GM12878 (cell line): ENCODE measurements at regions not wholly inside any gene's neighbourhood (a gene's known extent, or its start where the extent isn't known, plus 50 kb on each side); places are given as distances from the start of the nearest gene placed in this dataset.

ENCODE experiments used
- CBX3 ChIP-seq: fragments of 200-600 bp; sonication (generic); IDR thresholded peaks from 2 replicates; pipeline ENCODE4 v1.6.1; 2016; ENCODE audit warnings: low read depth, borderline replicate concordance
- DPF2 ChIP-seq: fragments of 450-650 bp; IDR thresholded peaks from 2 replicates; pipeline ENCODE4 v1.6.1; 2017; ENCODE audit warnings: mild to moderate bottlenecking
- EZH2 ChIP-seq: IDR thresholded peaks from 2 replicates; pipeline ENCODE4 v1.6.1; 2012; ENCODE audit warnings: low read depth, mild to moderate bottlenecking, control low read depth, inconsistent platforms, low read length, borderline replicate concordance; ENCODE audit not compliant: control insufficient read depth
- IKZF1 ChIP-seq: fragments of 450-650 bp; conservative IDR thresholded peaks from 2 replicates; pipeline ENCODE4 v1.6.1; 2017; ENCODE audit warnings: antibody characterized with exemption, mild to moderate bottlenecking
- JUND ChIP-seq: IDR thresholded peaks from 2 replicates; pipeline ENCODE4 v1.6.1; 2012; ENCODE audit warnings: low read depth, mild to moderate bottlenecking, low read length, improper control_type of control experiment, moderate library complexity
- KDM1A ChIP-seq: fragments of 200-600 bp; sonication (generic); IDR thresholded peaks from 2 replicates; pipeline ENCODE4 v1.6.1; 2016; ENCODE audit warnings: borderline replicate concordance
- MAX ChIP-seq: IDR thresholded peaks from 2 replicates; pipeline ENCODE4 v1.6.1; 2012; ENCODE audit warnings: low read depth, low read length, improper control_type of control experiment
- MXI1 ChIP-seq: fragments of 150-350 bp; IDR thresholded peaks from 2 replicates; pipeline ENCODE4 v1.6.1; 2011; ENCODE audit warnings: low read depth, mild to moderate bottlenecking, inconsistent platforms, low read length, improper control_type of control experiment
- POLR2A ChIP-seq: IDR thresholded peaks from 2 replicates; pipeline ENCODE4 v1.6.1; 2011; ENCODE audit warnings: low read depth, mild to moderate bottlenecking, low read length
- POLR2AphosphoS5 ChIP-seq: IDR thresholded peaks from 2 replicates; pipeline ENCODE4 v1.6.1; 2011; ENCODE audit warnings: mild to moderate bottlenecking, low read length, inconsistent platforms
- TCF12 ChIP-seq: IDR thresholded peaks from 2 replicates; pipeline ENCODE4 v1.6.1; 2011; ENCODE audit warnings: low read depth, mild to moderate bottlenecking, low read length
- ZBTB11 ChIP-seq: fragments of 450-650 bp; formaldehyde crosslinking; IDR thresholded peaks from 2 replicates; pipeline ENCODE4 v1.5.0; 2022; ENCODE audit warnings: mild to moderate bottlenecking, missing genetic modification characterization

- no peak for TF ChIP-seq TCF12
- TF ChIP-seq IKZF1 = no peak
- no peak for TF ChIP-seq MAX
- TF ChIP-seq JUND = no peak
- TF ChIP-seq ZBTB11 (CRISPR knock-in tag) = no peak
- no peak for TF ChIP-seq CBX3
- TF ChIP-seq POLR2AphosphoS5 = no peak
- TF ChIP-seq KDM1A = no peak
- TF ChIP-seq DPF2 = no peak
- TF ChIP-seq EZH2 = no peak
- TF ChIP-seq MXI1 = no peak
- TF ChIP-seq POLR2A = no peak
Measured at GRCh38 chr10:64093946-64094535, 572.8 kb downstream of the REEP3 start.
